Stomach (tissue), 4 donors: ENCODE measurements at regions not wholly inside any gene's neighbourhood (a gene's known extent, or its start where the extent isn't known, plus 50 kb on each side); places are given as distances from the start of the nearest gene placed in this dataset.

Experiments
- CTCF ChIP-seq, 7 experiments: fragments of 450-650 bp in 4 of 7; fragments of 200-600 bp in 3 of 7; sonication (generic) in 3 of 7; IDR thresholded peaks; one replicate each; pipeline ENCODE4 v1.5.1; 2016 to 2019; ENCODE audit warnings: antibody characterized with exemption in 7 of 7, control low read depth in 2 of 7, mild to moderate bottlenecking in 1 of 7
- POLR2A ChIP-seq, 4 donors: fragments of 450-650 bp; IDR thresholded peaks; one replicate each; pipeline ENCODE4 v1.6.1; 2016; ENCODE audit warnings: antibody characterized with exemption in 4 of 4, control low read depth in 2 of 4, mild to moderate bottlenecking in 1 of 4, moderate library complexity in 1 of 4
- POLR2AphosphoS5 ChIP-seq, 3 donors: sonication (generic); formaldehyde crosslinking; IDR thresholded peaks; one replicate each; pipeline ENCODE4 v1.6.1; 2016; ENCODE audit warnings: antibody characterized with exemption in 3 of 3

GRCh38 chr10:43708262-43708661, 59.6 kb upstream of the ZNF32 start:
- TF ChIP-seq CTCF (IDR thresholded peaks at IDR 0.05) = no peak
- no peak for TF ChIP-seq POLR2AphosphoS5 (IDR thresholded peaks at IDR 0.05)
- no peak for TF ChIP-seq POLR2A (IDR thresholded peaks at IDR 0.05)
